OCI-LY1 (cell line): ENCODE measurements at regions not wholly inside any gene's neighbourhood (a gene's known extent, or its start where the extent isn't known, plus 50 kb on each side); places are given as distances from the start of the nearest gene placed in this dataset.

Source experiments
- H2AFZ ChIP-seq: fragments of 200-600 bp; sonication (generic), shearing (Covaris generic); 2 replicates; pipeline ENCODE4 v1.6.0; 2014; ENCODE audit warnings: antibody characterized with exemption, mild to moderate bottlenecking, low read length
- H3F3A ChIP-seq: fragments of 200-600 bp; sonication (generic), shearing (Covaris generic); 2 replicates; pipeline ENCODE4 v1.6.0; 2014; ENCODE audit warnings: mild to moderate bottlenecking, antibody characterized with exemption, low read length, moderate library complexity; ENCODE audit not compliant: insufficient read depth
- H3K27ac ChIP-seq: fragments of 200-600 bp; sonication (generic); 2 replicates; pipeline ENCODE4 v1.5.1; 2014; ENCODE audit warnings: low read length, mixed run types, mild to moderate bottlenecking, low read depth; ENCODE audit not compliant: poor library complexity, severe bottlenecking
- H3K27me3 ChIP-seq: fragments of 200-600 bp; sonication (generic); 2 replicates; pipeline ENCODE4 v1.6.0; 2014; ENCODE audit warnings: antibody characterized with exemption, mild to moderate bottlenecking, low read length, moderate library complexity; ENCODE audit not compliant: insufficient read depth
- H3K36me3 ChIP-seq: fragments of 200-600 bp; sonication (generic); 2 replicates; pipeline ENCODE4 v1.6.1; 2014; ENCODE audit warnings: mild to moderate bottlenecking, antibody characterized with exemption, low read length, moderate library complexity, mixed read lengths; ENCODE audit not compliant: insufficient read depth
- H3K4me1 ChIP-seq: fragments of 200-600 bp; sonication (generic); 2 replicates; pipeline ENCODE4 v1.5.1; 2014; ENCODE audit warnings: mild to moderate bottlenecking, low read length, moderate library complexity; ENCODE audit not compliant: insufficient read depth, severe bottlenecking
- H3K4me2 ChIP-seq: fragments of 200-600 bp; sonication (generic), shearing (Covaris generic); 2 replicates; pipeline ENCODE4 v1.6.1; 2014; ENCODE audit warnings: low read length
- H3K4me3 ChIP-seq: fragments of 200-600 bp; sonication (generic); 2 replicates; pipeline ENCODE4 v1.5.1; 2014; ENCODE audit warnings: low read length, low read depth, mild to moderate bottlenecking, mixed read lengths; ENCODE audit not compliant: poor library complexity, severe bottlenecking
- H3K79me2 ChIP-seq: fragments of 200-600 bp; shearing (Covaris generic); 2 replicates; pipeline ENCODE4 v1.6.1; 2016; ENCODE audit warnings: mixed run types, low read length, mixed read lengths; ENCODE audit not compliant: insufficient read depth
- H3K9ac ChIP-seq: fragments of 200-600 bp; sonication (generic), shearing (Covaris generic); 2 replicates; pipeline ENCODE4 v1.6.1; 2014; ENCODE audit warnings: mild to moderate bottlenecking, low read length, mixed read lengths
- H3K9me2 ChIP-seq: fragments of 200-600 bp; sonication (generic), shearing (Covaris generic); 2 replicates; pipeline ENCODE4 v1.6.1; 2014; ENCODE audit warnings: low read depth, mild to moderate bottlenecking, low read length, mixed read lengths
- H3K9me3 ChIP-seq: fragments of 200-600 bp; shearing (Covaris generic); 2 replicates; pipeline ENCODE4 v1.6.1; 2014; ENCODE audit warnings: low read length, mixed read lengths
- H4K20me1 ChIP-seq: fragments of 200-600 bp; sonication (generic), shearing (Covaris generic); 2 replicates; pipeline ENCODE4 v1.6.0; 2016; ENCODE audit warnings: mild to moderate bottlenecking, low read length; ENCODE audit not compliant: insufficient read depth
- EZH2 ChIP-seq: fragments of 200-600 bp; sonication (generic), shearing (Covaris generic); IDR thresholded peaks from 2 replicates; pipeline ENCODE4 v1.8.0; 2017; ENCODE audit warnings: borderline replicate concordance, mixed run types, mild to moderate bottlenecking, antibody characterized with exemption, low read length, moderate library complexity, mixed read lengths
- TF ChIP-seq, protein P1 (sequence below): fragments of 200-600 bp; sonication (generic), shearing (Covaris generic); IDR thresholded peaks from 2 replicates; pipeline ENCODE4 v1.5.1; 2017; ENCODE audit warnings: mild to moderate bottlenecking, antibody characterized with exemption, low read length, moderate library complexity, mixed read lengths

DNA sequence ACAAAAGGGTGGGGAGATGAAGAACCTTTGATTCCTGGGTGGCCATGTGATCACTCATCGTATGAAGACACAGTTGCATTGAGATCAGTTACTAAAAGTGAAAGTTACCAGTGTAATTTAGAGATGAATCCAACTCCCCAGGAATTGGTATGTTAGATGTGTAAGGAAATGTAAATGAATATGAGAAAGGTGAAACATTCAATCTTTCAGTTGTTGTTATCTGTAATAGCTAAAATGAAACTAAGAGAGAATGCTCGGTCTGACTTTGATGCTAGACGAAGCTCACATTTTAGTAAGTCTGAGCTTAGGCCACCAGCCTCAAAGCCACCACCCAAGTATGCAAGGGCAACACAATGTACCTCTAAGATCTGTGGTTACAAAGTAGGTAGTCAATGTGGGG lies 194.3 kb upstream of the POF1B start:
- Histone ChIP-seq H3F3A (no peaks in the 10 kb centered on the region), H2AFZ (no peak overlapping the region), H3K9ac (no peak overlapping the region), H3K4me2 (no peak overlapping the region), H4K20me1 (no peaks in the 10 kb centered on the region), H3K4me1 (no peaks in the 10 kb centered on the region), H3K9me3 (no peaks in the 10 kb centered on the region), H3K9me2 (no peaks in the 10 kb centered on the region), H3K27me3 (no peaks in the 10 kb centered on the region), H3K27ac (no peak overlapping the region), H3K36me3 (no peaks in the 10 kb centered on the region), H3K4me3 (no peak overlapping the region), H3K79me2 (no peaks in the 10 kb centered on the region)
- TF ChIP-seq, protein P1, sequence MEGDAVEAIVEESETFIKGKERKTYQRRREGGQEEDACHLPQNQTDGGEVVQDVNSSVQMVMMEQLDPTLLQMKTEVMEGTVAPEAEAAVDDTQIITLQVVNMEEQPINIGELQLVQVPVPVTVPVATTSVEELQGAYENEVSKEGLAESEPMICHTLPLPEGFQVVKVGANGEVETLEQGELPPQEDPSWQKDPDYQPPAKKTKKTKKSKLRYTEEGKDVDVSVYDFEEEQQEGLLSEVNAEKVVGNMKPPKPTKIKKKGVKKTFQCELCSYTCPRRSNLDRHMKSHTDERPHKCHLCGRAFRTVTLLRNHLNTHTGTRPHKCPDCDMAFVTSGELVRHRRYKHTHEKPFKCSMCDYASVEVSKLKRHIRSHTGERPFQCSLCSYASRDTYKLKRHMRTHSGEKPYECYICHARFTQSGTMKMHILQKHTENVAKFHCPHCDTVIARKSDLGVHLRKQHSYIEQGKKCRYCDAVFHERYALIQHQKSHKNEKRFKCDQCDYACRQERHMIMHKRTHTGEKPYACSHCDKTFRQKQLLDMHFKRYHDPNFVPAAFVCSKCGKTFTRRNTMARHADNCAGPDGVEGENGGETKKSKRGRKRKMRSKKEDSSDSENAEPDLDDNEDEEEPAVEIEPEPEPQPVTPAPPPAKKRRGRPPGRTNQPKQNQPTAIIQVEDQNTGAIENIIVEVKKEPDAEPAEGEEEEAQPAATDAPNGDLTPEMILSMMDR: no peak
- TF ChIP-seq EZH2: no peak

DNA sequence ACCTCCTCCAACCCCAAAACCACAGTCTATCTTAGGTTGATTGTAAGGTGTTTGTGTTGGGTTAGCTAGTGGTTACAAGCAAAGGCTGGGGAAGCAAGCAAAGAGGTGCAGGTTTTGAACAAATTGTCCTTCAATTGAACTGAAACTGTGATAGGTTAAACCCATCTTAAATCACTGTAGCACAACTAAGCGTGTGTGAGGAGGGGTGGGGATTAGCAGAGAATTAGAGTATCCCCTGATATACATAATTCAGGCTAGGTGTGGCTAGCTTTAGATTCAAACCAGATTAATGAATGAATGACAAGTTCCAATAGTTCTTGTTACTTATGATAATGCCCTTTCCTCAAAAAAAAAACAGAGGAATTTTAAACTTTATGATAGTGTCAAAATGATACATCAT lies 191.0 kb upstream of the POF1B start:
- Histone ChIP-seq H3K4me2 (no peak overlapping the region), H3K9me3 (no peaks in the 10 kb centered on the region), H2AFZ (no peak overlapping the region), H3K79me2 (no peaks in the 10 kb centered on the region), H3K9me2 (no peaks in the 10 kb centered on the region), H3K27me3 (no peaks in the 10 kb centered on the region), H3K4me3 (no peak overlapping the region), H3K9ac (no peak overlapping the region), H3F3A (no peaks in the 10 kb centered on the region), H3K27ac (no peak overlapping the region), H3K36me3 (no peaks in the 10 kb centered on the region), H3K4me1 (no peaks in the 10 kb centered on the region), H4K20me1 (no peaks in the 10 kb centered on the region)
- TF ChIP-seq EZH2: no peak
- TF ChIP-seq, protein P1: no peak

DNA sequence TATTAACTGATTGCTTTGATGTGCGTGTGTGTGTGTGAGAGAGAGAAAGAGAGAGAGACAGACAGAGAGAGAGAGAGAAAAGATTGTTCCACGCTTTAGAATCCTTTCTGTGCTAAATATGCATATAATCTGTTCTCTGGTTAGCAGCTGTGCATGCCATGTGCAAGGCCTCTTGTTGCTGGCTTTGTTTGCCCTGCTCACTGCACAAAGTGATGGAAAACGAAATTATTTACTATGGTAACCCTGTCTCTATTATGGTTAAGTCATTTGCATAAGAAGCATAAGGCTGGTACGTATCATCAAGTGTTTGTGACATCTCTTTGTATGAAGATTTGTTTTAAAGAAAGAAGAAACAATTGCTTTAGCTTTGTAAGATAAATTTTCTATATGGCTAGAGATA lies 190.2 kb upstream of the POF1B start:
- H3F3A ChIP-seq: no peaks in the 10 kb centered on the region
- H3K9me2 ChIP-seq: no peaks in the 10 kb centered on the region
- no peak overlapping the region for H3K4me2 ChIP-seq
- H3K79me2 ChIP-seq: no peaks in the 10 kb centered on the region
- H4K20me1 ChIP-seq: no peaks in the 10 kb centered on the region
- no peak for TF ChIP-seq EZH2
- TF ChIP-seq, protein P1: no peak
- no peaks in the 10 kb centered on the region for H3K4me1 ChIP-seq
- no peak overlapping the region for H3K4me3 ChIP-seq
- H3K9ac ChIP-seq: no peak overlapping the region
- H3K27me3 ChIP-seq: no peaks in the 10 kb centered on the region
- H3K9me3 ChIP-seq: no peaks in the 10 kb centered on the region
- H3K27ac ChIP-seq: no peak overlapping the region
- no peaks in the 10 kb centered on the region for H3K36me3 ChIP-seq
- H2AFZ ChIP-seq: no peak overlapping the region
